ENCODE measurements at regions not wholly inside any gene's neighbourhood (a gene's known extent, or its start where the extent isn't known, plus 50 kb on each side); places are given as distances from the start of the nearest gene placed in this dataset.

DNA sequence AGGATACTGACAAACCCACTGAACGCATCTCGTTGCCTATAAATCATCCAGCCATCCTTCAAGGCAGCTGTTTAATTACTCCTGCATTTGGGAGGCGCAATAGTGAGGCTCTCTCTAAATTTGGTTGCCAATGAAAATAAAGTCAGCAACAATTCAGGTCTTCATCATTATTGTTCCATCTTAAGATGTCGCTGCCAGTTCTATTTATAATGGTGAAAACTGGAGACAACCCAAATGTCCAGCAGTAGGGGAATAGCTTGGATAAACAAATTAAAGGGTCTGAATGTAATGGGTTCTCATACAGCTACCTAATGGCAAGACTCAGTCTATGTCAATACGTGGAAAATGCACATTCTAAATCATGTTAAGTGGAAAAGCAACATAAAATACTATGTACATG, 120.1 kb upstream of the PLXNA4 start:
- no peak for DNase-seq
- H3K9me3 Mint-ChIP-seq: no peaks in the 10 kb centered on the region
- H3K4me3 Mint-ChIP-seq: no peak overlapping the region
- H3K27ac Mint-ChIP-seq: no peak overlapping the region
- no peaks in the 10 kb centered on the region for H3K36me3 Mint-ChIP-seq (ENCODE audit: low read depth)
- TF ChIP-seq, protein P1, sequence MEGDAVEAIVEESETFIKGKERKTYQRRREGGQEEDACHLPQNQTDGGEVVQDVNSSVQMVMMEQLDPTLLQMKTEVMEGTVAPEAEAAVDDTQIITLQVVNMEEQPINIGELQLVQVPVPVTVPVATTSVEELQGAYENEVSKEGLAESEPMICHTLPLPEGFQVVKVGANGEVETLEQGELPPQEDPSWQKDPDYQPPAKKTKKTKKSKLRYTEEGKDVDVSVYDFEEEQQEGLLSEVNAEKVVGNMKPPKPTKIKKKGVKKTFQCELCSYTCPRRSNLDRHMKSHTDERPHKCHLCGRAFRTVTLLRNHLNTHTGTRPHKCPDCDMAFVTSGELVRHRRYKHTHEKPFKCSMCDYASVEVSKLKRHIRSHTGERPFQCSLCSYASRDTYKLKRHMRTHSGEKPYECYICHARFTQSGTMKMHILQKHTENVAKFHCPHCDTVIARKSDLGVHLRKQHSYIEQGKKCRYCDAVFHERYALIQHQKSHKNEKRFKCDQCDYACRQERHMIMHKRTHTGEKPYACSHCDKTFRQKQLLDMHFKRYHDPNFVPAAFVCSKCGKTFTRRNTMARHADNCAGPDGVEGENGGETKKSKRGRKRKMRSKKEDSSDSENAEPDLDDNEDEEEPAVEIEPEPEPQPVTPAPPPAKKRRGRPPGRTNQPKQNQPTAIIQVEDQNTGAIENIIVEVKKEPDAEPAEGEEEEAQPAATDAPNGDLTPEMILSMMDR (IDR thresholded peaks at IDR 0.05): no peak
- peaks cover 41% of the 10 kb centered on the region for H3K27me3 Mint-ChIP-seq (ENCODE audit: low read depth, poor library complexity)
- H3K4me1 Mint-ChIP-seq: peaks cover 31% of the 10 kb centered on the region

DNA sequence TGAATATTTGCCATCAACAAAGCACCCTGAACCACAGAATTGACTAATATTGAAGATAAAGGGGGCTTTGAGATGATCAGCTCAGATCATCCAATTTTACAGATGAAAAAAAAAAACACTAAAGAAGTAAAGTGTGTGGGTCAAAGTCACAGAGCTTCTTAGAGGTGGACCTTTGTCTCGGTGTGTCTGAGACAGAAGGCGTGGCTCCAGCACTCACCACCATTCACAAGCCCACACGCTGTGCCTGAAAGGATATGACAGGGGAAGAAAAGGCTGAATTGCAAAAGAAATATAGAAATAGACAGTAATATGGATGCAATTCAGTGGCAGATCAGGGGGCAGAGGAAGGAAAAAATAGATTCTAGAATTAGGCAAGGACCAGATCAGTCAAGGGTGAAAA, 114.9 kb upstream of the PLXNA4 start:
- H3K27me3 Mint-ChIP-seq (ENCODE audit: low read depth, poor library complexity): peaks cover 18% of the 10 kb centered on the region
- H3K4me1 Mint-ChIP-seq: peaks cover 28% of the 10 kb centered on the region
- H3K9me3 Mint-ChIP-seq: no peaks in the 10 kb centered on the region
- no peak for DNase-seq
- H3K36me3 Mint-ChIP-seq (ENCODE audit: low read depth): no peaks in the 10 kb centered on the region
- H3K27ac Mint-ChIP-seq: no peak overlapping the region
- TF ChIP-seq, protein P1 (IDR thresholded peaks at IDR 0.05): no peak
- H3K4me3 Mint-ChIP-seq: no peak overlapping the region

DNA sequence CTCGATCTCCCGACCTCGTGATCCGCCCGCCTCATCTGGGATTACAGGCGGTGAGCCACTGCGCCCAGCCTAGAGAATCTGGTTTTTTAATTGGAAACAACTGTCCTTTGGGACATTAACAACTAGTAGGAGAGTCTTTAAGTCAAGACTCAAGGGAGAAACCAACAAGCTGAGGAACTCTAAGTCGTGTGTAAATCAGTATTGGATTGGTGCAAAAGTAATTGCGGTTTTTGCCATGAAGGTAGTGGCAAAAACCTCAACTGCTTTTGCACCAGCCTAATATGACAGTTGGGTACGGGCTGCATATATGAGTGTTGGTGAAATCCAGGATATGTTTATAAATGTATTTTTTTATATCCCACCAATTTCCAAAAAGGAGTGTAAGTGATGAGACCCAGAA, 113.9 kb upstream of the PLXNA4 start:
- no peak overlapping the region for H3K4me3 Mint-ChIP-seq
- no peak overlapping the region for H3K27ac Mint-ChIP-seq
- peaks cover 28% of the 10 kb centered on the region for H3K4me1 Mint-ChIP-seq
- DNase-seq: no peak
- TF ChIP-seq, protein P1 (IDR thresholded peaks at IDR 0.05): no peak
- H3K9me3 Mint-ChIP-seq: peaks cover 4% of the 10 kb centered on the region
- no peaks in the 10 kb centered on the region for H3K36me3 Mint-ChIP-seq (ENCODE audit: low read depth)
- H3K27me3 Mint-ChIP-seq (ENCODE audit: low read depth, poor library complexity): peaks cover 20% of the 10 kb centered on the region

DNA sequence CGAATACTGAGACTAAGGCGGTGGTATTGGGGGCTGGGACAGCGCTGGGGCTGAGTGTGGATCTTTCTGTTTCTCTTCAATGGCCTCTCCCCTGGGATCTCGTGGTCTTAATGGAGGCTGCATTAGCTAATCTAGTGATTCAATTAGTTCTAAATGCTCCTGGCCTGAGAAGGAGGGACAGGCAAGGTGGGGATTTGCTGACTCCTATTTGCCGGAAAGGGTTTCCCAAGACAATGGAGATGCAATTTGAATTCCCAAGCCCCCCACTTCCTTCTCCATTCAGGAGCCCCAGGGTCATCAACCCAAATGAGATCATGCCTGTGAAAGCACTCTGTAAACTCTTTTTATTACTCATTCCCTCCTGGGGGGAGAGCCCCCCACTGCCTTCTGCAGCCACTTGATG, 111.7 kb upstream of the PLXNA4 start:
- peaks cover 28% of the 10 kb centered on the region for H3K27me3 Mint-ChIP-seq (ENCODE audit: low read depth, poor library complexity)
- no peaks in the 10 kb centered on the region for H3K36me3 Mint-ChIP-seq (ENCODE audit: low read depth)
- H3K4me3 Mint-ChIP-seq: no peak overlapping the region
- no peak for DNase-seq
- peaks cover 4% of the 10 kb centered on the region for H3K9me3 Mint-ChIP-seq
- TF ChIP-seq, protein P1 (IDR thresholded peaks at IDR 0.05): no peak
- H3K4me1 Mint-ChIP-seq: peaks cover 7% of the 10 kb centered on the region
- H3K27ac Mint-ChIP-seq: no peak overlapping the region

DNA sequence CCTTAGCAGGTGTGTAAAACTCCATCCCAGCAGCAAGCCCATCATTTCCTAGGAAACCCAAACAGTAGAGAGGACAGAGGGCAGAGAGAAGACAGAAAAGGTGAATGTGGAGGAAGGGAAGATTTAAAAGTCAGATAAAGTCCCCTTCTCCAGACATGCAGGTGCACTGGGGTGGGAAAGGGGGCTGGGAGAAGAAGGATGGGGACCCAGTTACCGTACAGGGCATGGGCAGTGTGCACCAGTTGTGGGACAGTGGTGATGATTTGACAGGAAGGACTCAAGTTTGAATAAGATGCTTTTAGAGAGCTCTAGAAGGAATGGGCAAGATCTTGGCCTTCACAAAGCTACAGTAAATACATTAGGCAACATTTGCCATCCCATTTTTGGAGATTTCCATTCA, 110.7 kb upstream of the PLXNA4 start:
- DNase-seq: no peak
- TF ChIP-seq, protein P1 (IDR thresholded peaks at IDR 0.05): no peak
- Mint-ChIP-seq H3K4me1 (peaks cover 6% of the 10 kb centered on the region), H3K9me3 (peaks cover 4% of the 10 kb centered on the region), H3K4me3 (no peak overlapping the region), H3K27ac (no peak overlapping the region), H3K27me3 (ENCODE audit: low read depth, poor library complexity) (peaks cover 27% of the 10 kb centered on the region), H3K36me3 (ENCODE audit: low read depth) (no peaks in the 10 kb centered on the region)

DNA sequence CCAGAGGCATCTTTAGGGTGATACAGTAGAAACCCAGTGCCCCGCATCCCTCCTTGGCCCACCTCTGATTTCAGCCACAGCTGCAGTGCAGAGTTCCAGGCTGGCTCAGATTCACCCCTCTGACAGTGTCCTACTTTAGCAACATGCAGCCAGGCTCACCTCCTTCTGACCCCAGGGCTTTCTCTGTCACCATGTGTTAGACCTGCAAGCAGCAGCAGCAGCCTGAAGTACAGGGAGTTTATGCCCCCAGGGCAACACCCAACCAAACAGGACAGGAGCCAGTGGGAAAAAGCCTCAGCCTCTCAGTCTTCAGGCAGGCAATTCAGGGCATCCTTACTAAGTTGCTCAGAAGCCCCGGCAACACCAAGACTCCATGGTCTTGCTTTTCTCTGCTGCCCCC, 109.0 kb upstream of the PLXNA4 start:
- Mint-ChIP-seq H3K9me3 (peaks cover 4% of the 10 kb centered on the region), H3K4me1 (peaks cover 6% of the 10 kb centered on the region), H3K27ac (no peak overlapping the region), H3K4me3 (no peak overlapping the region), H3K36me3 (ENCODE audit: low read depth) (no peaks in the 10 kb centered on the region), H3K27me3 (ENCODE audit: low read depth, poor library complexity) (peaks cover 19% of the 10 kb centered on the region)
- TF ChIP-seq, protein P1 (IDR thresholded peaks at IDR 0.05): no peak
- DNase-seq: no peak

Data from nephron progenitor cell (in vitro differentiated cells).